Adrenal gland (tissue), 9 donors: ENCODE measurements at regions not wholly inside any gene's neighbourhood (a gene's known extent, or its start where the extent isn't known, plus 50 kb on each side); places are given as distances from the start of the nearest gene placed in this dataset.

ENCODE experiments used
- DNase-seq, 7 donors: peaks; one replicate each; pipeline ENCODE4 v3.0.0-alpha.2; 2019 to 2020
- H3K27ac ChIP-seq, 5 donors: fragments of 200-600 bp; sonication (generic) in 4 of 5; 1 replicate in 3 of 5; 2 replicates in 2 of 5; pipeline versions ENCODE4 v1.5.1 to v1.8.0; 2016 to 2020; ENCODE audit warnings: mild to moderate bottlenecking in 1 of 5
- H3K27me3 ChIP-seq: fragments of 200-600 bp; 2 replicates; pipeline ENCODE4 v1.8.0; 2021
- H3K36me3 ChIP-seq, 2 donors: fragments of 200-600 bp; replicated peaks in 1 of 2; 1 replicate in 1 of 2; 2 replicates in 1 of 2; pipeline versions ENCODE4 v1.5.1 to v1.8.0; 2018 to 2022
- H3K4me1 ChIP-seq, 2 donors: fragments of 200-600 bp; replicated peaks in 1 of 2; 1 replicate in 1 of 2; 2 replicates in 1 of 2; pipeline versions ENCODE4 v1.5.1 to v1.8.0; 2018 to 2021
- H3K4me3 ChIP-seq, 4 donors: fragments of 200-600 bp; sonication (generic) in 3 of 4; one replicate each; pipeline ENCODE4 v1.5.1; 2016 to 2018
- H3K9me3 ChIP-seq, 3 donors: fragments of 200-600 bp; sonication (generic) in 1 of 3; replicated peaks in 1 of 3; 1 replicate in 2 of 3; 2 replicates in 1 of 3; pipeline versions ENCODE4 v1.5.1 to v1.8.0; 2016 to 2021
- CTCF ChIP-seq, 6 experiments: fragments of 450-650 bp in 4 of 6; fragments of 200-600 bp in 2 of 6; sonication (generic) in 1 of 6; IDR thresholded peaks; 1 replicate in 5 of 6; 2 replicates in 1 of 6; pipeline versions ENCODE4 v1.5.1 to v1.8.0; 2016 to 2021; ENCODE audit warnings: antibody characterized with exemption in 6 of 6, mild to moderate bottlenecking in 2 of 6, moderate library complexity in 1 of 6
- POLR2A ChIP-seq, 2 donors: fragments of 450-650 bp; IDR thresholded peaks; one replicate each; pipeline ENCODE4 v1.6.1; 2017; ENCODE audit warnings: antibody characterized with exemption in 2 of 2, mild to moderate bottlenecking in 2 of 2, moderate library complexity in 1 of 2
- WGBS, 4 donors: extraction: QIAGEN DNeasy Blood & Tissue Kit in 2 of 4; methylation state at CpG; one replicate each; pipeline versions ENCODE4 v1.1.5 to v1.1.7; 2013 to 2017; 5-methylcytosine and 5-hydroxymethylcytosine counted together
- intact Hi-C, 2 donors: fragments of 100-400 bp; cut with DNase I; formaldehyde crosslinking; loops; one replicate each; pipeline versions ENCODE4 v1.14.1 to v1.15.0; 2022 to 2023
- donor health status: healthy with polysubstance abuse.
- donor health status: Bipolar disorder and iron deficiency.
- donor health status: DM: yes; HTN: yes; CAD: no.
- donor health status: DM: no; HTN: no; CAD: no.
- donor health status: DM: no; HTN: no; CAD: no.

- Histone ChIP-seq H3K9me3 (no peaks in the 10 kb centered on the region), H3K4me3 (no peak overlapping the region), H3K4me1 (no peaks in the 10 kb centered on the region), H3K27me3 (no peaks in the 10 kb centered on the region), H3K36me3 (no peaks in the 10 kb centered on the region), H3K27ac (no peak overlapping the region)
- TF ChIP-seq CTCF (IDR thresholded peaks at IDR 0.05): no peak
- TF ChIP-seq POLR2A (IDR thresholded peaks at IDR 0.05): no peak
- no peak for DNase-seq
- 55 to 70% (median 60%) methylated on average over 5 to 12 of the region's 12 CpGs for WGBS, 4 donors
- intact Hi-C loops: no loop called here
Measured at GRCh38 chr16:86134802-86135461, 236.0 kb downstream of the IRF8 start.

- TF ChIP-seq CTCF (IDR thresholded peaks at IDR 0.05) (no peak), POLR2A (IDR thresholded peaks at IDR 0.05) (no peak)
- H3K4me1 ChIP-seq: no peaks in the 10 kb centered on the region
- DNase-seq: no peak
- intact Hi-C loops: no loop called here
- H3K9me3 ChIP-seq: no peaks in the 10 kb centered on the region
- H3K4me3 ChIP-seq: no peak overlapping the region
- H3K27ac ChIP-seq: no peak overlapping the region
- no peaks in the 10 kb centered on the region for H3K36me3 ChIP-seq
- 66 to 76% (median 69%) methylated on average over 6 of the region's 6 CpGs for WGBS, 4 donors
- H3K27me3 ChIP-seq: no peaks in the 10 kb centered on the region
Measured at GRCh38 chr16:86137359-86137758, 238.4 kb downstream of the IRF8 start.

- intact Hi-C loops: no loop called here
- H3K36me3 ChIP-seq: no peaks in the 10 kb centered on the region
- no peak overlapping the region for H3K27ac ChIP-seq
- no peaks in the 10 kb centered on the region for H3K27me3 ChIP-seq
- TF ChIP-seq CTCF (IDR thresholded peaks at IDR 0.05): no peak
- TF ChIP-seq POLR2A (IDR thresholded peaks at IDR 0.05): no peak
- H3K4me1 ChIP-seq: no peaks in the 10 kb centered on the region
- H3K4me3 ChIP-seq: no peak overlapping the region
- DNase-seq: no peak
- no peaks in the 10 kb centered on the region for H3K9me3 ChIP-seq
- WGBS, 4 donors: 58 to 64% (median 61%) methylated on average over 14 to 16 of the region's 16 CpGs
Measured at GRCh38 chr16:86138121-86139085, 239.4 kb downstream of the IRF8 start.

GRCh38 chr16:86142801-86143236 lies 243.9 kb downstream of the IRF8 start:
- TF ChIP-seq POLR2A (IDR thresholded peaks at IDR 0.05) (no peak), CTCF (IDR thresholded peaks at IDR 0.05) (no peak)
- 68 to 84% (median 77%) methylated on average over 5 of the region's 5 CpGs for whole genome bisulfite sequencing, 4 donors

More at GRCh38 chr16:86142801-86143236, 243.9 kb downstream of the IRF8 start:
- intact Hi-C loops: no loop called here
- DNase-seq: no peak
- Histone ChIP-seq H3K27ac (no peak overlapping the region), H3K4me1 (no peaks in the 10 kb centered on the region), H3K36me3 (no peaks in the 10 kb centered on the region), H3K4me3 (no peak overlapping the region), H3K27me3 (no peaks in the 10 kb centered on the region), H3K9me3 (no peaks in the 10 kb centered on the region)
